ENCODE measurements at regions not wholly inside any gene's neighbourhood (a gene's known extent, or its start where the extent isn't known, plus 50 kb on each side); places are given as distances from the start of the nearest gene placed in this dataset.
A peak's percentile ranks its signal among the peaks of the same experiment; 100 is the strongest.
"Not testable (repeated sequence)": the region's sequence is repeated elsewhere in the genome, so short reads cannot be mapped to it uniquely, and the experiment has no call there.

GRCh38 chr7:93737953-93738352 lies 152.6 kb downstream of the TFPI2 start:
- no peak for DNase-seq

- DNase-seq: no peak
Observed at GRCh38 chr7:93736668-93737369, 153.7 kb downstream of the TFPI2 start.

DNA sequence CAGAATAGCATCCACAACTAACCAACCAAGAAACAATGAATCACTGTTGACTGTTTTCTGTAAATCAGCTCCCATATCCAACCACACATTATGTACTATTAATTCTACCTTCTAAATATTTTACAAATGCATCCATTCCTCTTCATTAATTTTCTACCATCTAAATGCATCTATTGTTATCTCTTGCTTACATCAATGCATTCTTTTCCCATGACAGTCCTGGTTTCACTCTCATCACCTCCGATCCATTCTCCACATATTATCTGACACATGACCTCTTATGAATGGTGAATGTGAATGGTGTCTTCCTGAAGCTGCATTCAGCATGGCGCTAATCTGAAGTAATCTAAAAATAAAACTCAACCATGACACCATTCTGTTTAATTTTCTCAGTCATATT lies 153.8 kb upstream of the CALCR start:
- DNase-seq: no peak

- DNase-seq: no peak
Observed at GRCh38 chr7:93725954-93726353, 151.4 kb upstream of the CALCR start.

- no peak for DNase-seq
Observed at GRCh38 chr7:93723424-93724124, 149.1 kb upstream of the CALCR start.

GRCh38 chr7:93720106-93720505 lies 145.6 kb upstream of the CALCR start:
- DNase-seq: no peak

DNA sequence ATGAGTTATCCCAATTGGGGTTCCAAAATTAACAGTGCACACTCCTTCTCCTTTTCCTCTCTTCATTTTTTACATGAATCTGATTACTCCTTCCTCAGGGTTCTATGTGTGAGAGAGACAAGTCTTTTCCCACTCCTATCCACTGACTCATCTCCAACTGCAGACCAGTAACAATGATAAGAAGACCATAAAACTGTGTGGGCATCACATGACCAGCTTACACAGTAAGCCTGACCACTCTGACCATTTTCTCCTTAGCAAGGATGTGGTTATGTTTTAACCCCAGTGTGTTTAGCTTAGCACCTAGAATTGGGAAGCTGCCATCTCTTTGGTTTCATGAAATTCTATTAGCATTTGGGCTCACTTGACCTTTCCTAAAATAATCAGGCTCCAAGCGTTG lies 145.0 kb upstream of the CALCR start:
- DNase-seq: no peak

- no peak for DNase-seq
Observed at GRCh38 chr7:93717217-93717900, 142.8 kb upstream of the CALCR start.

- DNase-seq: peak; percentile 17
Observed at GRCh38 chr7:93715234-93715633, 140.7 kb upstream of the CALCR start.

GRCh38 chr7:93711926-93712325 lies 137.4 kb upstream of the CALCR start:
- DNase-seq: no peak

DNA sequence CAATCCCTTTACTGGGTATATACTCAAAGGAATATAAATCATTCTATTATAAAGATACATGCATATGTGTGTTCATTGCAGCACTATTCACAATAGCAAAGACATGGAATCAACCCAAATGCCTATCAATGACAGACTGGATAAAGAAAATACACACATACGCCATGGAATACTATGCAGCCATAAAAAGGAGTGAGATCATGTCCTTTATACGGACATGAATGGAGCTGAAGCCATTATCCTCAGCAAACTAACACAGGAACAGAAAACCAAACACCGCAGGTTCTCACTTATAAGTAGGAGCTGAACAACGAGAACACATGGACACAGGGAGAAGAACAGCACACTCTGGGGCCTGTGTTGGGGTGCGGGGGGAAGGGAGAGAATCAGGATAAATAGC lies 133.7 kb upstream of the CALCR start:
- DNase-seq: not testable (repeated sequence)

- no peak for DNase-seq
Observed at GRCh38 chr7:93707249-93707648, 132.7 kb upstream of the CALCR start.

DNA sequence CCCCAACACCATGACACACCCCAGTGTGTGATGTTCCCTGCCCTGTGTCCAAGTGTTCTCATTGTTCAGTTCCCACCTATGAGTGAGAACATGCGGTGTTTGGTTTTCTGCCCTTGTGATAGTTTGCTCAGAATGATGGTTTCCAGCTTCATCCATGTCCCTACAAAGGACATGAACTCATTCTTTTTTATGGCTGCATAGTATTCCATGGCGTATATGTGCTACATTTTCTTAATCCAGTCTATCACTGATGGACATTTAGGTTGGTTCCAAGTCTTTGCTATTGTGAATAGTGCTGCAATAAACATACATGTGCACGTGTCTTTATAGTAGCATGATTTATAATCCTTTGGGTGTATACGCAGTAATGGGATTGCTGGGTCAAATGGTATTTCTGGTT lies 131.6 kb upstream of the CALCR start:
- not testable (repeated sequence) for DNase-seq

DNA sequence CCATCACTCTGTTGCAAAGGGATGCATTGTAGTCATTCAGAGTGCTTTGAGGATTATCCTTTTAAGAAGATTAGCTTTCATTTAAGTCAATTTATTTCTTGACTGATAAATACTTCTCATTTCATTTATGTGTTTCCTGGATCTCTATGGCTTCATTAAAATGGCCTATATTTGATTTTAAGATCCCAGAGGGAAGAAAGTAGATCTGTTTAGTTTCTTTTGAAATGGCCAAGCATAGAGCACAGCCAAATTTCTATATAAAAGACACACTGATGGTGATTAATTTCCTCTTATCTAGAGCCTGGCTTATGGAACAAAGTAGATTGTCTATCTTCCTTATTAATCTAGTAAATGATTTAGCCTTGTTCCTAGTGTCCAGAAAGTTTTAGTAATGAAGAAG lies 129.7 kb upstream of the CALCR start:
- no peak for DNase-seq

- no peak for DNase-seq
Observed at GRCh38 chr7:93697901-93698300, 123.4 kb upstream of the CALCR start.

- no peak for DNase-seq
Observed at GRCh38 chr7:93693796-93694195, 119.3 kb upstream of the CALCR start.

DNA sequence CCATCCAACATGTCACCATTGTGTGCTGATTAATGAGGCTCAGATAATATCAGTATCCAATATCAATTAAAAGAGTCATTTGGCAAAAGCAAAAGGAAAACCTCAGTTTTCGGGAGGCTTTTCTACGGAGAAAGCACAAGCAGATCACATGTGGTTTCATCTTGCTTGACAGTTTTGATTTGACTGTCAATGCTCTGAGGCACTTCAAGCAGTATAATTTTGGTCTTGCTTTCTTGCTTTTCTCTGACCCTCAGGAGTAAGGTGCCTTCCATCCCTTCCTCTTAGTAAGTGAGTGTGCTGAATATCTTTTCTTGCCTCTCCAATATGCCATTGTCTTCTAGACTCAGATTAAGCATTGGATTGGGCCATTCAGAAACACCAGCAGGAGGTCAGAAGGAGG lies 115.5 kb upstream of the CALCR start:
- no peak for DNase-seq

DNA sequence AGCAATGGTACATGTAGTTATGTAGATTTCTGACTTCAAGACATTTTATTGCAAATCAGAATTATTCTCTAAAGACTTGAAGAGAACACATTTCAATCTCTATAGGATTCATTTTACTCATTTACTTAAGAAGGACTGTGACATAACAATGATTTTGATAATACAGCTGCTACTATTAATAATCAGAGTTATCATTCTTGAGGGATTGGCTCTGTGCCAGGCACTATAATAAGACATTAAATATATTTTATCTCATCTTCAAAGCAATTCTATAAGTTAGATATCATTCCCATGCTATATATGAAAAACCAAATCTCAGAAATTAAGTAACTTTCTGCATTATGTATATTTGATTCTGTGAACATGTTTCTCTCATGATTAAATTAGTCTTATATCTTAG lies 103.7 kb upstream of the CALCR start:
- no peak for DNase-seq

- DNase-seq: no peak
Observed at GRCh38 chr7:93663561-93664299, 89.2 kb upstream of the CALCR start.

- DNase-seq: not testable (repeated sequence)
Observed at GRCh38 chr7:93658163-93658562, 83.6 kb upstream of the CALCR start.

DNA sequence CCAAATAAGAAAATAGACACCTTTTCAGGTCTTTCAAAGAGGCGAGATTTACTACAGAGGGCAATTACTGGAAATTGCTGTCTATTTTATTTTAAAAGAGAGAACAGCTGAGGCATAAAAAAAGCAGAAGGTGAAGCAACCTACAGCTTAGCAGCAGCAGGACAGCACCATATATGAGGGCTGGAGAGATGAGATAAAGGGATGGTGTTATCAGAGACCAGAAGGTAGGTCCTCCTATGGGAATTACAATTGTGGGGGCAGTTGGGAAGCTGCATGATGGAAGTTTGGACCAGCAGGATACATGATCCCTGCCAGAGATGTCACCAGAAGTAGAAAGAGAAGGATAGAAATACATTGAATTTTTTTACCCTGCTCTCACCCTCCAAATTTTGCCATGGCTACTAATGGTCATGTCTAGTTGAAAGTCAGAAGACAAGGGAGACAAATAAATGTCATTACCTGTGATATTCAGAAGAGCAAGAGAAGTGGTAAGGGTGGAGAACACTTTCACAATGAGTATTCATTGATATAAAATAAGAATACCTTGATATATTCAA lies 77.2 kb upstream of the CALCR start:
- DNase-seq: no peak

- DNase-seq: no peak
Observed at GRCh38 chr7:93646538-93646937, 72.0 kb upstream of the CALCR start.

DNA sequence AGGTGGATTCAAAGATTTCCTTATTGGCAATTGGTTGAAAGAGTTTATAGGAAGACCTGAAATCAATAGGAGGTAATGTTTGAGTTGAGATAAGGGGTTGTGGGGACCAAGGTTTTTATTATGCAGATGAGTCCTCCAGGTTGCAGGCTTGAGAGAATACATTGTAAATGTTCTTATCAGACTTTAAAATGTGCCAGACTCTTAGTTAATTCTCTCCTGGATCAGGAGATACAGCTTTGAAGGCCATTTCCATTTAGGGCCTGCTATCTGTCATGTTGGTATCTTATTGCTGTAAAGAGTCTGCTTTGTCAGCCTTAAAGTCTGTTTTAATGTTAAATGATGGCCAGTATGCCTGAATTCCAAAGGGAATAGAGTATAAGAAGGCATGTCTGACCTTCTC lies 61.8 kb upstream of the CALCR start:
- no peak for DNase-seq

All from amniotic stem cell (primary cell).